ENCODE measurements at regions not wholly inside any gene's neighbourhood (a gene's known extent, or its start where the extent isn't known, plus 50 kb on each side); places are given as distances from the start of the nearest gene placed in this dataset.

- Histone ChIP-seq H2AFZ (ENCODE audit: low read length) (no peak overlapping the region), H3K4me1 (ENCODE audit: control insufficient read depth, extremely low read depth, insufficient read depth, low read length) (no peaks in the 10 kb centered on the region), H3K79me2 (ENCODE audit: control insufficient read depth, insufficient read depth, low read length) (no peaks in the 10 kb centered on the region), H3K4me3 (replicated peaks in 1 of 4; ENCODE audit: control extremely low read depth in 1 of 4, insufficient read depth in 1 of 4, low read depth in 3 of 4, low read length in 4 of 4) (no peak overlapping the region), H3K9ac (ENCODE audit: insufficient read depth, low read length) (no peak overlapping the region), H4K20me1 (ENCODE audit: control insufficient read depth, extremely low read depth, insufficient read depth, low read length) (no peaks in the 10 kb centered on the region), H3K9me3 (ENCODE audit: control insufficient read depth, insufficient read depth, low read depth, low read length) (no peaks in the 10 kb centered on the region), H3K27ac (ENCODE audit: insufficient read depth, low read length) (no peak overlapping the region), H3K4me2 (ENCODE audit: extremely low read depth, insufficient read depth, low read length) (no peak overlapping the region), H3K27me3 (ENCODE audit: control insufficient read depth, insufficient read depth, low read length) (no peaks in the 10 kb centered on the region), H3K36me3 (ENCODE audit: control insufficient read depth, insufficient read depth, low read length) (no peaks in the 10 kb centered on the region)
- no peak for DNase-seq (ENCODE audit: low read depth in 2 of 2)
- no peak for TF ChIP-seq CTCF (conservative IDR thresholded peaks at IDR 0.05 in 1 of 2, IDR thresholded peaks at IDR 0.05 in 1 of 2; ENCODE audit: low read depth in 1 of 2, low read length in 2 of 2)
- no peak for TF ChIP-seq EZH2 (IDR thresholded peaks at IDR 0.05; ENCODE audit: low read length, missing control alignments)
Measured at GRCh38 chr18:77872166-77872565, 622.5 kb downstream of the GALR1 start.

GRCh38 chr18:77876319-77876865, 626.7 kb downstream of the GALR1 start:
- Histone ChIP-seq H3K4me3 (replicated peaks in 1 of 4; ENCODE audit: control extremely low read depth in 1 of 4, insufficient read depth in 1 of 4, low read depth in 3 of 4, low read length in 4 of 4) (no peak overlapping the region), H2AFZ (ENCODE audit: low read length) (no peak overlapping the region), H3K27me3 (ENCODE audit: control insufficient read depth, insufficient read depth, low read length) (no peaks in the 10 kb centered on the region), H3K9me3 (ENCODE audit: control insufficient read depth, insufficient read depth, low read depth, low read length) (no peaks in the 10 kb centered on the region), H3K4me1 (ENCODE audit: control insufficient read depth, extremely low read depth, insufficient read depth, low read length) (no peaks in the 10 kb centered on the region), H3K79me2 (ENCODE audit: control insufficient read depth, insufficient read depth, low read length) (no peaks in the 10 kb centered on the region), H3K36me3 (ENCODE audit: control insufficient read depth, insufficient read depth, low read length) (no peaks in the 10 kb centered on the region), H3K9ac (ENCODE audit: insufficient read depth, low read length) (no peak overlapping the region), H4K20me1 (ENCODE audit: control insufficient read depth, extremely low read depth, insufficient read depth, low read length) (no peaks in the 10 kb centered on the region), H3K4me2 (ENCODE audit: extremely low read depth, insufficient read depth, low read length) (no peak overlapping the region), H3K27ac (ENCODE audit: insufficient read depth, low read length) (no peak overlapping the region)
- no peak for TF ChIP-seq CTCF (conservative IDR thresholded peaks at IDR 0.05 in 1 of 2, IDR thresholded peaks at IDR 0.05 in 1 of 2; ENCODE audit: low read depth in 1 of 2, low read length in 2 of 2)
- TF ChIP-seq EZH2 (IDR thresholded peaks at IDR 0.05; ENCODE audit: low read length, missing control alignments) = no peak
- DNase-seq (ENCODE audit: low read depth in 2 of 2) = no peak

GRCh38 chr18:77879829-77880228, 630.2 kb downstream of the GALR1 start:
- no peak overlapping the region for H3K4me2 ChIP-seq (ENCODE audit: extremely low read depth, insufficient read depth, low read length)
- no peaks in the 10 kb centered on the region for H3K27me3 ChIP-seq (ENCODE audit: control insufficient read depth, insufficient read depth, low read length)
- H4K20me1 ChIP-seq (ENCODE audit: control insufficient read depth, extremely low read depth, insufficient read depth, low read length) = no peaks in the 10 kb centered on the region
- H3K79me2 ChIP-seq (ENCODE audit: control insufficient read depth, insufficient read depth, low read length) = no peaks in the 10 kb centered on the region
- no peak overlapping the region for H3K9ac ChIP-seq (ENCODE audit: insufficient read depth, low read length)
- no peak overlapping the region for H3K27ac ChIP-seq (ENCODE audit: insufficient read depth, low read length)
- no peak overlapping the region for H2AFZ ChIP-seq (ENCODE audit: low read length)
- no peak overlapping the region for H3K4me3 ChIP-seq (replicated peaks in 1 of 4; ENCODE audit: control extremely low read depth in 1 of 4, insufficient read depth in 1 of 4, low read depth in 3 of 4, low read length in 4 of 4)
- TF ChIP-seq EZH2 (IDR thresholded peaks at IDR 0.05; ENCODE audit: low read length, missing control alignments) (no peak), CTCF (conservative IDR thresholded peaks at IDR 0.05 in 1 of 2, IDR thresholded peaks at IDR 0.05 in 1 of 2; ENCODE audit: low read depth in 1 of 2, low read length in 2 of 2) (no peak)
- H3K36me3 ChIP-seq (ENCODE audit: control insufficient read depth, insufficient read depth, low read length) = no peaks in the 10 kb centered on the region
- H3K4me1 ChIP-seq (ENCODE audit: control insufficient read depth, extremely low read depth, insufficient read depth, low read length) = no peaks in the 10 kb centered on the region
- no peaks in the 10 kb centered on the region for H3K9me3 ChIP-seq (ENCODE audit: control insufficient read depth, insufficient read depth, low read depth, low read length)
- no peak for DNase-seq (ENCODE audit: low read depth in 2 of 2)

Data from fibroblast of lung (primary cell).